Fibroblast of skin of left quadriceps (primary cell): ENCODE measurements at regions not wholly inside any gene's neighbourhood (a gene's known extent, or its start where the extent isn't known, plus 50 kb on each side); places are given as distances from the start of the nearest gene placed in this dataset.

Source experiments
- DNase-seq, 2 experiments: peaks; one replicate each; pipeline ENCODE4 v3.0.0-alpha.2; 2013; ENCODE audit warnings: low read depth in 2 of 2

- no peak for DNase-seq
These were observed 50.4 kb upstream of the DLX4 start for GRCh38 chr17:49918591-49918990.
